ENCODE measurements at regions not wholly inside any gene's neighbourhood (a gene's known extent, or its start where the extent isn't known, plus 50 kb on each side); places are given as distances from the start of the nearest gene placed in this dataset.

DNA sequence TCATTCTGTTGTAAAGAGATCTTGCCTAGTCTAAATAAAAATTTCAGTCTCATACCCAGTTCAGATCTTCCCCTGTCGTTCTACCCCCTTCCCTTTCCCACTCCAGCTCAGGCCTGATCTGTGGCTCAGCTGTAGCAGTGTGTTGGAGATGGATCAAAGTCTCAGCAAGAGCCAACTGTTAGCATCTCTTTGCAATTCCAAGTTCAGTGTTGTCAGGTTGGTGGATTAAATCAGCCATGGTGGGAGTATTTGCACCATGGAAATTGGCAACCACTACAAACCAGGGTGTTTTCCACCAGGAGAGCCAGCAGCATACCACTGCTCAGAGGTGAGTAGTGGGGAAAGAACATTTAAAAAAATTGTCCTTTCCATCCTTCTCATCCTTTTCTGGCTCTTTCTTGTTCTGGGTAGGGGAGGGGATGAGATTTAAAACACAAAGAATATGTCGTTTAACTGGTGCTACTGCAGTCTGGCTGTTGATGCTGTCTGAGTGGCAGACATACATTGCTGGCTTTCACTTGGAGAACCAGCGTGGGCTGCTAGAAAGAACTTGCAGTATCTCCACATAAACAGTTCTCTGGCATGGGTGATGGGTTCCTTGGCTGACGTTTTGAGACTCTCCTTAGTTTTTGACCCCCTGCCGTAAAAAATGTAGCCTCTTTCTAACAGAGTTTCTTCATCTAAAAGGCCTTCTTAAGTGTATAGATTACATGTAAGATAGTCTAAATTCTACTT, 514.1 kb downstream of the RAB38 start:
- TF ChIP-seq POLR2A (IDR thresholded peaks at IDR 0.05; ENCODE audit: low read length) (no peak), GATA1 (IDR thresholded peaks at IDR 0.05; ENCODE audit: low read depth, low read length) (no peak)

Data from erythroblast (primary cell).